Activated CD8-positive, alpha-beta T cell treated with anti-CD3 and anti-CD28 coated beads for 36 hours (primary cell): ENCODE measurements at regions not wholly inside any gene's neighbourhood (a gene's known extent, or its start where the extent isn't known, plus 50 kb on each side); places are given as distances from the start of the nearest gene placed in this dataset.
"Not testable (repeated sequence)": the region's sequence is repeated elsewhere in the genome, so short reads cannot be mapped to it uniquely, and the experiment has no call there.

ENCODE experiments used
- ATAC-seq: fragments of 200-7000 bp; cut with Tn5 transposase; one replicate; pipeline ENCODE4 v1.10.0; 2021; ENCODE audit warnings: mild to moderate bottlenecking, moderate library complexity
- CTCF ChIA-PET: fragments of 350-600 bp; sonication (Branson Sonifier 250); formaldehyde crosslinking; loops from one replicate; lab custom pipeline; 2021; ENCODE audit warnings: antibody characterized with exemption; lab: Charles Lee
- POLR2A ChIA-PET: fragments of 350-600 bp; sonication (Branson Sonifier 250); formaldehyde crosslinking; loops from one replicate; lab custom pipeline; 2021; ENCODE audit warnings: antibody characterized with exemption; lab: Charles Lee
- DNase-seq: peaks from one replicate; pipeline ENCODE4 v3.0.0-alpha.2; 2020
- H3K27ac Mint-ChIP-seq: one replicate; pipeline ENCODE4 v1.8.0; 2021; ENCODE audit warnings: mild to moderate bottlenecking, mixed read lengths
- H3K27me3 Mint-ChIP-seq: one replicate; pipeline ENCODE4 v1.8.0; 2021; ENCODE audit warnings: mixed read lengths
- H3K36me3 Mint-ChIP-seq: one replicate; pipeline ENCODE4 v1.8.0; 2021; ENCODE audit warnings: low read depth, mixed read lengths
- H3K4me1 Mint-ChIP-seq: one replicate; pipeline ENCODE4 v1.8.0; 2021; ENCODE audit warnings: low read depth, mixed read lengths
- H3K4me3 Mint-ChIP-seq: one replicate; pipeline ENCODE4 v1.8.0; 2021; ENCODE audit warnings: mild to moderate bottlenecking, moderate library complexity, mixed read lengths
- H3K9me3 Mint-ChIP-seq: one replicate; pipeline ENCODE4 v1.8.0; 2021; ENCODE audit warnings: mixed read lengths
- intact Hi-C: fragments of 100-400 bp; cut with micrococcal nuclease; formaldehyde crosslinking; loops from one replicate; pipeline ENCODE4 v1.10.0; 2022
- TF ChIP-seq, protein P1 (sequence below): fragments of 200-600 bp; IDR thresholded peaks from one replicate; pipeline ENCODE4 v1.8.0; 2022; ENCODE audit warnings: antibody characterized with exemption, mild to moderate bottlenecking

DNA sequence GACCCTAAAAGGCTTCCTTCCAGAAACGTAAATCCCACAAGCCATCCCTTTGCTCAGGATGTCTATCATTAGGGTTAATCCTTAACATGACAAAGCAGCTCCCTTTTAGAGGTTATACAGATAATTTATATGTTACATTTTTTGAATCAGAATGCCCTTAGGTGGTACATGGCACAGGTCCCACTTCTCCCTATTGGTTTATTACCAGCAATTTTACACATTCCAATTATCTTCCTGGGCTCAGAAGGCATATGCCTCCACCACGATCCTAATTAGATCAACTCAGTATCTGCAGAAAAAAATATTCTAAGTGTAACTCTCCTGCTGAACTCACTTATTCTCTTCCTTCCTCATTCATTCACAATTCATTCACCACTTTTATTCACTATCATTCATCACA, 507.0 kb upstream of the MAP2 start:
- POLR2A ChIA-PET = no interaction called here
- ATAC-seq = no peak
- TF ChIP-seq, protein P1, sequence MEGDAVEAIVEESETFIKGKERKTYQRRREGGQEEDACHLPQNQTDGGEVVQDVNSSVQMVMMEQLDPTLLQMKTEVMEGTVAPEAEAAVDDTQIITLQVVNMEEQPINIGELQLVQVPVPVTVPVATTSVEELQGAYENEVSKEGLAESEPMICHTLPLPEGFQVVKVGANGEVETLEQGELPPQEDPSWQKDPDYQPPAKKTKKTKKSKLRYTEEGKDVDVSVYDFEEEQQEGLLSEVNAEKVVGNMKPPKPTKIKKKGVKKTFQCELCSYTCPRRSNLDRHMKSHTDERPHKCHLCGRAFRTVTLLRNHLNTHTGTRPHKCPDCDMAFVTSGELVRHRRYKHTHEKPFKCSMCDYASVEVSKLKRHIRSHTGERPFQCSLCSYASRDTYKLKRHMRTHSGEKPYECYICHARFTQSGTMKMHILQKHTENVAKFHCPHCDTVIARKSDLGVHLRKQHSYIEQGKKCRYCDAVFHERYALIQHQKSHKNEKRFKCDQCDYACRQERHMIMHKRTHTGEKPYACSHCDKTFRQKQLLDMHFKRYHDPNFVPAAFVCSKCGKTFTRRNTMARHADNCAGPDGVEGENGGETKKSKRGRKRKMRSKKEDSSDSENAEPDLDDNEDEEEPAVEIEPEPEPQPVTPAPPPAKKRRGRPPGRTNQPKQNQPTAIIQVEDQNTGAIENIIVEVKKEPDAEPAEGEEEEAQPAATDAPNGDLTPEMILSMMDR = no peak

DNA sequence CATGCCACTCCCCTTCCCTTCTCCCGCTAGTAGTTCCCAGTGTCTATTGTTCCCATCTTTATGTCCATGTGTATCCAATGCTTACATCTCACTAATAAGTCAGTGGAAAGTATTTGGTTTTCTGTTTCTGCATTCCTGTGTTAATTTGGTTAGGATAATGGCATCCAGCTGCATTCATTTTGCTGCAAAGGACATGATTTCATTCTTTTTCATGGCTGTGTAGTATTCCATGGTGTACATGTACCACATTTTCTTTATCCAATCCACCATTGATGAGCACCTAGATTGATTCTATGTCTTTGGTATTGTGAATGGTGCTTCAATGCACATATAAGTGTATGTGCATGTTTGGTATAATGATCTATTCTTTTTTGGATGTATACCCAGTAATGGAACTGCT, 502.5 kb upstream of the MAP2 start:
- ATAC-seq, H3K27me3 Mint-ChIP-seq, H3K36me3 Mint-ChIP-seq, DNase-seq, H3K4me1 Mint-ChIP-seq, H3K27ac Mint-ChIP-seq, H3K4me3 Mint-ChIP-seq, intact Hi-C loops: not testable (repeated sequence)
- H3K9me3 Mint-ChIP-seq = peaks cover 23% of the 10 kb centered on the region
- CTCF ChIA-PET = interaction anchor here (0.6 kb wide), 1 partner anchor 11 kb away, joined by 3 read pairs; no protein-coding TSS in a partner anchor
- POLR2A ChIA-PET = interaction anchor here (0.7 kb wide), 1 partner anchor 642 kb away, joined by 3 read pairs; no protein-coding TSS in a partner anchor

More for the DNA sequence above, 507.0 kb upstream of the MAP2 start:
- CTCF ChIA-PET = no interaction called here
- intact Hi-C loops = no loop called here
- Mint-ChIP-seq H3K27me3 (no peaks in the 10 kb centered on the region), H3K4me1 (no peaks in the 10 kb centered on the region), H3K4me3 (no peak overlapping the region), H3K36me3 (no peaks in the 10 kb centered on the region), H3K27ac (no peak overlapping the region), H3K9me3 (peaks cover 14% of the 10 kb centered on the region)
- no peak for DNase-seq

DNA sequence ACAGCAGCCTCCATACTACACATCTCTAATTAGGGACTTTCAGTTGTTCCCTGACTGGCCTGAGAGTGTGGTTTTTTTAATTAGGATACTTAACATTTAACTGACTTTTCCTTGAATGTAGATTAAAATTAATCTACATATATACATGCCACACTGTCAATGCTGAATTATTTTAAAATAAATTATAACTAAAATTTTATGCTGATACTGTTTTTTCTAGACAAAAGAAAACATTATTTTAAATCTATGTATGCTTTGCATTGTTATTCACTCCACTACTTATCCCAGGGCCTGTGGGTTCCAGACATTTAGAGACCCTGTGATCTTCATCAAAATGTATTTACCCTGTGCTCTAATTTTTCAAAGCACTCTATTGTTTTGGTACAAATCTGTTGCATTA, 496.0 kb upstream of the MAP2 start:
- Mint-ChIP-seq H3K27me3 (no peaks in the 10 kb centered on the region), H3K9me3 (peaks cover 6% of the 10 kb centered on the region), H3K36me3 (no peaks in the 10 kb centered on the region), H3K27ac (no peak overlapping the region), H3K4me3 (no peak overlapping the region), H3K4me1 (no peaks in the 10 kb centered on the region)
- TF ChIP-seq, protein P1 = no peak
- intact Hi-C loops = no loop called here
- ChIA-PET CTCF (no interaction called here), POLR2A (no interaction called here)
- no peak for DNase-seq
- no peak for ATAC-seq

DNA sequence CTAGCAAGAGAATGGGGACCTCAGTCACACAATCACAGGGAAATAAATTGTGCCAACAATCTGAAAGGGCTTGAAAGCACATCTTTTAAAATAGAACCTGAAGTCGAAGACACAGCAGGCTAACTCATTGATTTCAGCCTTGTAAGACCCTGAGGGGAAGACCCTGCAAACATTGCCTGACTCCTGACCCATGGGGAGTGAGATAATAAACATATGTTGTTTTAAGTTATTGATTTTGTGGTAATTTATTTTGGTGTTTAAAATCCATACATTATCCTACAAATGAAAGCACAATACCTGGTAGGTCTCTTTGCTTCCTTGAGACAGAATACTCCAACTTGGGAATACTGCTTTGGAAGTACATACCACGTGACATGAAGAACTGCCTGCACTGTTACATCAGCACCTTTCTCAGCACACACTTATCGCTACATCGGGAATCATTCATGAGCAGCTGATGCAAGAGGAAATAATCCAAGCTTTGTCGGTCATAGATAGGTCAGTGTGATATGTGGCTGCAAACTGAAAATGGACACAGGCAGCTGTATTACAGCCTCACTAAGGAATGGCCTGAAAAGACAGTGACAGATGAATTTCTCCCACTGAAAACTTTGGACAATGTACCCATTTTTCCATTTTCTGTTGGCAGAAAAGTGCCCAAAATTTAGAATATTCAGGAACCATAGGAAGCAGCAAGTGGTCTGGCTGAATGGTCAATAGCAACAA, 494.5 kb upstream of the MAP2 start:
- no peak for DNase-seq
- H3K27me3 Mint-ChIP-seq = no peaks in the 10 kb centered on the region
- no peaks in the 10 kb centered on the region for H3K36me3 Mint-ChIP-seq
- H3K9me3 Mint-ChIP-seq = peaks cover 3% of the 10 kb centered on the region
- ChIA-PET POLR2A (no interaction called here), CTCF (no interaction called here)
- H3K4me1 Mint-ChIP-seq = no peaks in the 10 kb centered on the region
- no peak overlapping the region for H3K27ac Mint-ChIP-seq
- ATAC-seq = no peak
- intact Hi-C loops = no loop called here
- H3K4me3 Mint-ChIP-seq = no peak overlapping the region
- TF ChIP-seq, protein P1 = no peak

DNA sequence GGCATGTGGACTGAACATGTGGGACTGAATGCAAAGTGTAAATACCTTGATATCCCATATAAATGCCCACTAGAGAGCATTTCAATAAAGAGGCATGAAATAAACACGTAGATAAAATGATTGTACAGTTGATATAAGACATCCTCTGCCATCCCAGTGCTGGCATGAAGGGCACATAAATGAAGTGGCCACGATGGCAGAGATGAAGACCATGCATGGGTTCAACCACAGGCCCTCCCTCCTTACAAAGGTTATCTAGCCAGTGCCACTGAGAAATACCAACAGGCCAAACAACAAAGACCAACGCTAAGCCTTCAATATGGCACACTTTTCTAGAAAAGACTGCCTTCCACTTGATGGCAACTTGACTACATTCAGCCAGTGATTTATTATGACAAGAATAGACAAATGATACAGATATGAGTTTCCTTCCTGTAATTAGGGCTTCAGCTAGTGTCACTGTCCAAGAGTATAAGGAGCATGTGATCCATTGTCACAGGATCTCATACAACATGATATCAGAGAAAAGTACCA, 493.9 kb upstream of the MAP2 start:
- POLR2A ChIA-PET = no interaction called here
- no peaks in the 10 kb centered on the region for H3K27me3 Mint-ChIP-seq

More for the DNA sequence above, 493.9 kb upstream of the MAP2 start:
- Mint-ChIP-seq H3K4me1 (no peaks in the 10 kb centered on the region), H3K9me3 (no peaks in the 10 kb centered on the region), H3K36me3 (no peaks in the 10 kb centered on the region), H3K27ac (no peak overlapping the region), H3K4me3 (no peak overlapping the region)
- intact Hi-C loops = no loop called here
- ATAC-seq (no peak), DNase-seq (no peak)
- CTCF ChIA-PET = no interaction called here
- TF ChIP-seq, protein P1 = no peak
